Prostate gland (tissue), 2 donors: ENCODE measurements at regions not wholly inside any gene's neighbourhood (a gene's known extent, or its start where the extent isn't known, plus 50 kb on each side); places are given as distances from the start of the nearest gene placed in this dataset.

ENCODE experiments used
- CTCF ChIP-seq, 4 experiments: fragments of 200-600 bp in 2 of 4; fragments of 450-650 bp in 2 of 4; sonication (generic) in 2 of 4; IDR thresholded peaks; 1 replicate in 3 of 4; 2 replicates in 1 of 4; pipeline ENCODE4 v1.5.1; 2016 to 2019; ENCODE audit warnings: antibody characterized with exemption in 4 of 4, mild to moderate bottlenecking in 2 of 4, moderate library complexity in 2 of 4
- POLR2A ChIP-seq: fragments of 450-650 bp; IDR thresholded peaks from one replicate; pipeline ENCODE4 v1.6.1; 2016; ENCODE audit warnings: antibody characterized with exemption, mild to moderate bottlenecking
- POLR2AphosphoS5 ChIP-seq: sonication (generic); formaldehyde crosslinking; IDR thresholded peaks from one replicate; pipeline ENCODE4 v1.6.1; 2017; ENCODE audit warnings: antibody characterized with exemption

GRCh38 chr12:113609692-113610469 lies 138.2 kb upstream of the LHX5 start:
- TF ChIP-seq POLR2AphosphoS5 (no peak), POLR2A (no peak), CTCF (IDR thresholded peaks at IDR 0.05) (no peak)
